ENCODE measurements at regions not wholly inside any gene's neighbourhood (a gene's known extent, or its start where the extent isn't known, plus 50 kb on each side); places are given as distances from the start of the nearest gene placed in this dataset.

- Histone ChIP-seq H3K36me3 (no peaks in the 10 kb centered on the region), H3K27me3 (no peaks in the 10 kb centered on the region), H3K4me3 (no peak overlapping the region), H3K4me1 (peaks cover 3 to 11% (median 4%) of the 10 kb centered on the region in 4 donors), H3K9me3 (no peaks in the 10 kb centered on the region), H3K27ac (replicated peaks in 1 of 4) (no peak overlapping the region)
- no peak for DNase-seq (ENCODE audit: extremely low spot score)
- 84% methylated on average over 3 of the region's 3 CpGs for WGBS
- TF ChIP-seq POLR2A (IDR thresholded peaks at IDR 0.05; ENCODE audit: low read depth) (no peak), POLR2AphosphoS5 (IDR thresholded peaks at IDR 0.05) (no peak), CTCF (IDR thresholded peaks at IDR 0.05) (no peak), EP300 (IDR thresholded peaks at IDR 0.05) (no peak)
- intact Hi-C loops (cut with DNase I): no loop called here
Observed at GRCh38 chr6:100181309-100181708, 187.3 kb upstream of the MCHR2 start.

DNA sequence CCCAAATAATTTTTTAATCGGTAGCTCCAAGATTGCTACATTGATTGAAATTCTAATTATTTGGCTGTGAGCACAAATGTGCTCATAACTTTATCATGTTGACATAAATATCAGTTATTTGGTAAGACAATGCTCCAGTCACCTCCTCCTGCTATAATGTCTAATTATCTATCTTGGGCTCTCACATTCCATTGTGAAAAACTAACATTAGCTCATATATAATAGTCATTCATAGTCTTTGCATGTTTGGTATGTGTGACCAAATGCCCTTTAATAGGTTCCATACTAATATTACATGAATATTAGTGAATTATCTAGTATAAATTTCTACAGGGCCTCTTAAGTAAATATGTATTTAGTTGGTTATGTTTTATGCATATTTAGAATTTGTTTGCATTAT lies 185.6 kb upstream of the MCHR2 start:
- Histone ChIP-seq H3K4me3 (no peak overlapping the region), H3K4me1 (peaks cover 6 to 23% (median 13%) of the 10 kb centered on the region in 4 donors), H3K36me3 (no peaks in the 10 kb centered on the region), H3K9me3 (no peaks in the 10 kb centered on the region), H3K27ac (replicated peaks in 1 of 4) (no peak overlapping the region), H3K27me3 (no peaks in the 10 kb centered on the region)
- DNase-seq (ENCODE audit: extremely low spot score): no peak
- 97% methylated on average over 1 of the region's 1 CpG for WGBS
- intact Hi-C loops (cut with DNase I): no loop called here
- TF ChIP-seq POLR2AphosphoS5 (IDR thresholded peaks at IDR 0.05) (no peak), CTCF (IDR thresholded peaks at IDR 0.05) (no peak), EP300 (IDR thresholded peaks at IDR 0.05) (no peak), POLR2A (IDR thresholded peaks at IDR 0.05; ENCODE audit: low read depth) (no peak)

DNA sequence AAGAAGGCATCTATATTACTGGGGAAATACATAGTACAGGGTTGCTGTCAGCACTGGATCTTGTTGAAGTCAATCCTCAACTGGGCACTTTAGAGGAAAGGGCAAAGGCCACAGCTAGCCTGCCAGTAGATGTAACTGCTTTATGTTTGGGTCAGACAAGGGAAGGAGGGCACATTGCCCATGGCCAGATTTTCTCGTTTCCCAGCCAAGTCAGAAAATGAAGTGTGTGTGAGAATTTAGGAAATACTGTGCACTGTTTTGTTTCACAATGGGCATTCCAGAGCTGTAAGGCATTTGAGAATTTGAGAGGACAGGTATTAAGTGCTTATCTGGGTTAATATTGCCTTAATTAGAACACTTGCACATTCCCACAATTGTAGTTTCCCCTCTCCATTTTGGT lies 183.9 kb upstream of the MCHR2 start:
- no peak for TF ChIP-seq EP300 (IDR thresholded peaks at IDR 0.05)
- TF ChIP-seq POLR2AphosphoS5 (IDR thresholded peaks at IDR 0.05): no peak
- no peak for TF ChIP-seq CTCF (IDR thresholded peaks at IDR 0.05)
- TF ChIP-seq POLR2A (IDR thresholded peaks at IDR 0.05; ENCODE audit: low read depth): no peak
- intact Hi-C loops (cut with DNase I): no loop called here
- no peaks in the 10 kb centered on the region for H3K27me3 ChIP-seq
- no peak overlapping the region for H3K27ac ChIP-seq (replicated peaks in 1 of 4)
- H3K4me1 ChIP-seq: peaks cover 6 to 23% (median 13%) of the 10 kb centered on the region in 4 donors
- H3K9me3 ChIP-seq: no peaks in the 10 kb centered on the region
- H3K36me3 ChIP-seq: no peaks in the 10 kb centered on the region
- DNase-seq (ENCODE audit: extremely low spot score): no peak
- 25% methylated on average over 1 of the region's 1 CpG for WGBS
- no peak overlapping the region for H3K4me3 ChIP-seq

DNA sequence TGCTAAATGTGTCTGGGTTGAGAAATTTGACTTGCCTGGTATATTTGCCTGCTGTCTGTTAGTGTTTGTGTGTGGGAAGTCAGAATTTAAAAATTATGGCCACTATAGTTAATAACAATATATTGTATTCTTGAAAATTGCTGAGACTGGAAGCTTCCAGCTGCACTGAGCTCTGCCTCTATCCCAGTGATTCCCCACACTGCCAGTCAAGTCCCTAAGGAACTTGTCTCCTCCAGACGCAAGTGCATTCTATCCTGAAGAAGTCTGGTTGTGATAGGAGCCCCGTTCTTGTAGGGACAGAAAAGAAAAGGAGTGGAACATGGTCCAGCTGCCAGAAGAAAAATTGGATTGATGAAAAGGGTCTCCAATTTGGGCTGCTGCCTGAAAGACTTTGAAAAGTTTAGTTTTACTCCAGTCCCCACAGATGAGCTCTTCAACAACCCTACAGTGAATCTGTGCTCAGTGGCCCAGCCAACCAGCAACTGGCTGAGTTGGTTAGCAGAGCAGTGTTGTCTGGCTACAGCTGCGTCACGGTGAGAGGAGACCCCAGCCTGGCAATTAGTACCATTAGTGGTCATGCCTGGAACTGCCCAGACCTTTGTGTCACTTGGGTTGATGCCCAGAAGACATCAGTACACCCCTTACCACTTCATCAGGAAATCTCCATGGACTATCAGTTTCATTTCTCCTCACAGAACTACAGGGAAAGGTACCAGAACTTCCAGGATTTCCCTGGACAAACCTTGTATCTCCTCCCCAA lies 183.1 kb upstream of the MCHR2 start:
- Histone ChIP-seq H3K27me3 (no peaks in the 10 kb centered on the region), H3K36me3 (no peaks in the 10 kb centered on the region), H3K4me3 (no peak overlapping the region), H3K27ac (replicated peaks in 1 of 4) (no peak overlapping the region), H3K9me3 (no peaks in the 10 kb centered on the region), H3K4me1 (peaks cover 6 to 23% (median 13%) of the 10 kb centered on the region in 4 donors)
- DNase-seq (ENCODE audit: extremely low spot score): no peak
- intact Hi-C loops (cut with DNase I): no loop called here
- TF ChIP-seq EP300 (IDR thresholded peaks at IDR 0.05) (no peak), POLR2AphosphoS5 (IDR thresholded peaks at IDR 0.05) (no peak), CTCF (IDR thresholded peaks at IDR 0.05) (no peak), POLR2A (IDR thresholded peaks at IDR 0.05; ENCODE audit: low read depth) (no peak)
- WGBS: 72% methylated on average over 4 of the region's 4 CpGs

Data from esophagus muscularis mucosa (tissue), 4 donors.